Smooth muscle cell (in vitro differentiated cells): ENCODE measurements at regions not wholly inside any gene's neighbourhood (a gene's known extent, or its start where the extent isn't known, plus 50 kb on each side); places are given as distances from the start of the nearest gene placed in this dataset.

ENCODE experiments used
- DNase-seq: peaks from one replicate; lab custom pipeline; 2025; ENCODE audit not compliant: unreplicated experiment; lab: John Stamatoyannopoulos, UW
- H2AFZ ChIP-seq: fragments of 200-600 bp; sonication (generic); 2 replicates; pipeline ENCODE4 v1.6.0; 2016; ENCODE audit warnings: antibody characterized with exemption, low read depth, mild to moderate bottlenecking
- H3F3A ChIP-seq: fragments of 200-600 bp; sonication (generic); 2 replicates; pipeline ENCODE4 v1.6.0; 2017; ENCODE audit warnings: antibody characterized with exemption, low read depth
- H3K27ac ChIP-seq: fragments of 200-600 bp; sonication (generic); 2 replicates; pipeline ENCODE4 v1.5.1; 2016; ENCODE audit warnings: low read depth, mild to moderate bottlenecking
- H3K27me3 ChIP-seq: fragments of 200-600 bp; sonication (generic); 2 replicates; pipeline ENCODE4 v1.6.1; 2016; ENCODE audit warnings: low read depth, mild to moderate bottlenecking
- H3K36me3 ChIP-seq: fragments of 200-600 bp; sonication (generic); 2 replicates; pipeline ENCODE4 v1.5.1; 2016; ENCODE audit warnings: low read depth
- H3K4me1 ChIP-seq: fragments of 200-600 bp; sonication (generic); 2 replicates; pipeline ENCODE4 v1.5.1; 2016; ENCODE audit warnings: low read depth
- H3K4me2 ChIP-seq: fragments of 200-600 bp; sonication (generic); 2 replicates; pipeline ENCODE4 v1.6.0; 2016; ENCODE audit warnings: mild to moderate bottlenecking
- H3K4me3 ChIP-seq: fragments of 200-600 bp; sonication (generic); 2 replicates; pipeline ENCODE4 v1.5.1; 2016; ENCODE audit warnings: mild to moderate bottlenecking
- H3K79me2 ChIP-seq: fragments of 200-600 bp; sonication (generic); 2 replicates; pipeline ENCODE4 v1.6.0; 2016; ENCODE audit warnings: low read depth, mild to moderate bottlenecking
- H3K9ac ChIP-seq: fragments of 200-600 bp; sonication (generic); 2 replicates; pipeline ENCODE4 v1.6.0; 2016; ENCODE audit warnings: low read depth
- H3K9me3 ChIP-seq: fragments of 200-600 bp; sonication (generic); replicated peaks from 2 replicates; pipeline ENCODE4 v1.5.1; 2016; ENCODE audit warnings: low read depth
- H4K20me1 ChIP-seq: fragments of 200-600 bp; sonication (generic); 2 replicates; pipeline ENCODE4 v1.6.0; 2016; ENCODE audit warnings: low read depth
- WGBS: methylation state at CpG from one replicate; pipeline ENCODE4 v1.1.7; 2016; ENCODE audit warnings: low lambda C conversion rate; 5-methylcytosine and 5-hydroxymethylcytosine counted together
- TF ChIP-seq, protein P1 (sequence below): fragments of 200-600 bp; sonication (generic); IDR thresholded peaks from 2 replicates; pipeline ENCODE4 v1.5.1; 2017; ENCODE audit warnings: borderline replicate concordance, mild to moderate bottlenecking, antibody characterized with exemption; ENCODE audit not compliant: insufficient read depth, poor library complexity, severe bottlenecking

DNA sequence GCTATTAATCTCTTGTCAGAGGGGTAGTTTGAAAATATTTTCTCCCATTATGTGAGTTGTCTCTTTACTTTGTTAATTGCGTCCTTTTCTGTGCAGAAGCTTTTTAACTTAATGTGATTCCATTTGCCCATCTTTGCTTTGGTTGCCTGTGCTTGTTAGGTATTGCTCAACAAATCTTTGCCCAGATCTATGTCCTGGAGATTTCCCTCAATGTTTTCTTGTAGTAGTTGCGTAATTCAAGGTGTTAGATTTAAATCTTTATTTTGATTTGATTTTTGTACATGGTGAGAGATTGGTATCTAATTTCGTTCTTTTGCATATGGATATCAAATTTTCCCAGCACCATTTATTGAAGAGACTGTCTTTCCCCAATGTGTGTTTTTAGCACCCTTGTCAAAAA lies 567.2 kb downstream of the DNAJB9 start:
- Histone ChIP-seq H3K27me3 (no peaks in the 10 kb centered on the region), H3K9me3 (no peaks in the 10 kb centered on the region), H3K4me3 (no peak overlapping the region), H3K9ac (no peak overlapping the region), H4K20me1 (no peaks in the 10 kb centered on the region), H3K36me3 (no peaks in the 10 kb centered on the region), H3K4me1 (no peaks in the 10 kb centered on the region), H3K27ac (no peak overlapping the region), H3K79me2 (no peaks in the 10 kb centered on the region), H2AFZ (no peak overlapping the region), H3K4me2 (no peak overlapping the region), H3F3A (no peaks in the 10 kb centered on the region)
- TF ChIP-seq, protein P1, sequence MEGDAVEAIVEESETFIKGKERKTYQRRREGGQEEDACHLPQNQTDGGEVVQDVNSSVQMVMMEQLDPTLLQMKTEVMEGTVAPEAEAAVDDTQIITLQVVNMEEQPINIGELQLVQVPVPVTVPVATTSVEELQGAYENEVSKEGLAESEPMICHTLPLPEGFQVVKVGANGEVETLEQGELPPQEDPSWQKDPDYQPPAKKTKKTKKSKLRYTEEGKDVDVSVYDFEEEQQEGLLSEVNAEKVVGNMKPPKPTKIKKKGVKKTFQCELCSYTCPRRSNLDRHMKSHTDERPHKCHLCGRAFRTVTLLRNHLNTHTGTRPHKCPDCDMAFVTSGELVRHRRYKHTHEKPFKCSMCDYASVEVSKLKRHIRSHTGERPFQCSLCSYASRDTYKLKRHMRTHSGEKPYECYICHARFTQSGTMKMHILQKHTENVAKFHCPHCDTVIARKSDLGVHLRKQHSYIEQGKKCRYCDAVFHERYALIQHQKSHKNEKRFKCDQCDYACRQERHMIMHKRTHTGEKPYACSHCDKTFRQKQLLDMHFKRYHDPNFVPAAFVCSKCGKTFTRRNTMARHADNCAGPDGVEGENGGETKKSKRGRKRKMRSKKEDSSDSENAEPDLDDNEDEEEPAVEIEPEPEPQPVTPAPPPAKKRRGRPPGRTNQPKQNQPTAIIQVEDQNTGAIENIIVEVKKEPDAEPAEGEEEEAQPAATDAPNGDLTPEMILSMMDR, result no peak
- DNase-seq, result no peak
- WGBS, result 87% methylated on average over 3 of the region's 3 CpGs

DNA sequence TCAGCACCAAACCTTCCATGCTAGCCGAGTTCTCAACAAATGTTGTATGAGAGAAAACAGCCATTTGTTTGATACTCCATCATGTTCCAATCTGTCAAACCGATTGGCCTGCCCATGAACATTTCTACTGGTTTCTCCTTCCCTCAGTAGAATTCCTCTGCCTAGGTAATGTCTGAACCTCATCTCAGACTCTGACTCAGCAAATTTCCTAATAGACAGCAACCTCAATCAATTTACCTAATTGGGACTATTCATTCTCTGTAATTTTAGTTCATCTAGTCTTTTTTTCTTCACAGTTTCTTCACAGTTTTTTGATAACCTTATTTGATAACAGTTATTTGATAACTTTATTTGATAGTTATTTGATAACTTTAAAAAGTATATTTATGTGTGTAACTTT lies 585.1 kb downstream of the DNAJB9 start:
- WGBS, result 89% methylated on average over 2 of the region's 2 CpGs
- Histone ChIP-seq H3K9ac (no peak overlapping the region), H3K36me3 (no peaks in the 10 kb centered on the region), H3K4me3 (no peak overlapping the region), H3F3A (no peaks in the 10 kb centered on the region), H3K79me2 (no peaks in the 10 kb centered on the region), H4K20me1 (no peaks in the 10 kb centered on the region), H3K9me3 (no peaks in the 10 kb centered on the region), H3K27ac (no peak overlapping the region), H2AFZ (no peak overlapping the region), H3K27me3 (no peaks in the 10 kb centered on the region), H3K4me1 (no peaks in the 10 kb centered on the region), H3K4me2 (no peak overlapping the region)
- no peak for DNase-seq
- TF ChIP-seq, protein P1, result no peak

DNA sequence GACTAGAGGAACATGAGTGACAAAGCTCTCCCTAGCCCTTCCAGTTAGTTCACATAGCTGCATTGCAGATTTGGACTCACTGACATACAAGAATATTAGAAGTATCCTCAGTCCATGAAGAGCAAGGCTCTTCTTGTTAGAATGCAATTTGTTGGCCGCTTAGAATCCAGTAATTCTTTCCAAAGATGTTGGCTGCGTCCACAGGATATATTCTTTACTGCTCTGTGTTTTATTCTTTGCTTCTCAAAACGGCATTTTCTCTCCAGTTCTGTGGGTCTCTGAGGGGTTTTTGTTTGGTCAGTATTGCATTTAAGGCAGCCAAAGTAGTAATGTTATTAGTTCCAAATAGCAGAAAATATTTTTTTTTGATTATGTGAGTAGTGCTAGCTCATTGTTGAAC lies 588.6 kb downstream of the DNAJB9 start:
- WGBS, result 61% methylated on average over 3 of the region's 3 CpGs
- Histone ChIP-seq H3K36me3 (no peaks in the 10 kb centered on the region), H3K9ac (no peak overlapping the region), H3K27ac (no peak overlapping the region), H3K79me2 (no peaks in the 10 kb centered on the region), H3K9me3 (no peaks in the 10 kb centered on the region), H2AFZ (no peak overlapping the region), H4K20me1 (no peaks in the 10 kb centered on the region), H3K4me1 (no peaks in the 10 kb centered on the region), H3F3A (no peaks in the 10 kb centered on the region), H3K4me2 (no peak overlapping the region), H3K27me3 (no peaks in the 10 kb centered on the region), H3K4me3 (no peak overlapping the region)
- TF ChIP-seq, protein P1, result no peak
- DNase-seq, result no peak

DNA sequence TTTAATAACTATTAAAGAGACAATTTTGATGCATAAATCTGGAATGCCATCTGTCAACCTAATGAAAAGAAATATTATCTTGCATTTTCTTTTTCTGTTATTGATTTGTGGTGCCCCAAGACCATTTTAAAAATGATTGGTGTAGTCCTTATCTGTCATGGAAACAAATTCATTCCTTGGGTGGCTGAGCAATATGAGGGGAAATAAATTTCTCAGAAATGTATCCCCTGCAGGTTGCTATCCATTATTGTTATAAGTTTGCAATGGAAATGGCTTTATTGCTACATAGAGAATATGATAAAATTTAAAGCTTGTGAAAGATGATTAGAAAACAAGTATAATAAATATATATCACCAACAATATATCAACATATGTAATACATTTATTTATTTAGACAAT lies 607.0 kb downstream of the DNAJB9 start:
- H3F3A ChIP-seq, result no peaks in the 10 kb centered on the region
- no peak for DNase-seq
- H4K20me1 ChIP-seq, result no peaks in the 10 kb centered on the region
- TF ChIP-seq, protein P1, result no peak
- no peak overlapping the region for H3K9ac ChIP-seq
- no peaks in the 10 kb centered on the region for H3K4me1 ChIP-seq
- H2AFZ ChIP-seq, result no peak overlapping the region
- H3K4me3 ChIP-seq, result no peak overlapping the region
- no peaks in the 10 kb centered on the region for H3K36me3 ChIP-seq
- H3K9me3 ChIP-seq, result no peaks in the 10 kb centered on the region
- no peaks in the 10 kb centered on the region for H3K79me2 ChIP-seq
- H3K27me3 ChIP-seq, result no peaks in the 10 kb centered on the region
- no peak overlapping the region for H3K27ac ChIP-seq
- H3K4me2 ChIP-seq, result no peak overlapping the region
